ENCODE measurements at regions not wholly inside any gene's neighbourhood (a gene's known extent, or its start where the extent isn't known, plus 50 kb on each side); places are given as distances from the start of the nearest gene placed in this dataset.

DNA sequence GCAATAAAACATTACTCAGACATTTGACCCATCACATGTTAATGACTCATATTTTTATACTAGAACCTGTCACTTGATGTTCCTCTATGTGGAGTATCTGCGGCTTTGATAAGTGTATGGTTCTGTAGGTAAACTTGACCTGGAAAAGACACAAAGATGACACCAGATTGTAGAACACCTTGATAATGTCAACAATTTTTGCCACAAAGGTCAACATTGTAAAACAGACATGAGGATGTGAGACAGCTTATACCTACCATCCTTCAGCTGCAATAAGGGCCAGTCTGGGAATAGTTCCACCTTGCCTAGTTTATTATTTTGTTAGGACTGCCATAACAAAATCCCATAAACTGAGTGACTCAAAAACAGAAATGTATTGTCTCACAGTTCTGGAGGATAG lies 202.4 kb downstream of the LMBRD1 start:
- TF ChIP-seq MEF2A (IDR thresholded peaks at IDR 0.05; ENCODE audit: borderline replicate concordance, low read depth) (no peak), POLR2AphosphoS5 (IDR thresholded peaks at IDR 0.05; ENCODE audit: low read depth, low read length) (no peak), CHD2 (IDR thresholded peaks at IDR 0.05; ENCODE audit: low read length, partially characterized antibody) (no peak), GABPA (IDR thresholded peaks at IDR 0.05; ENCODE audit: low read depth) (no peak), SIN3A (IDR thresholded peaks at IDR 0.05; ENCODE audit: borderline replicate concordance, low read depth, low read length) (no peak), FOSL2 (IDR thresholded peaks at IDR 0.05; ENCODE audit: borderline replicate concordance, low read depth) (no peak), EP300 (IDR thresholded peaks at IDR 0.05; ENCODE audit: borderline replicate concordance in 1 of 2, low read depth in 1 of 2, low read length in 1 of 2) (no peak), TAF1 (IDR thresholded peaks at IDR 0.05; ENCODE audit: borderline replicate concordance, low read depth, low read length) (no peak), TCF12 (IDR thresholded peaks at IDR 0.05) (no peak), JUND (IDR thresholded peaks at IDR 0.05) (no peak)
- TF ChIP-seq, protein P1, sequence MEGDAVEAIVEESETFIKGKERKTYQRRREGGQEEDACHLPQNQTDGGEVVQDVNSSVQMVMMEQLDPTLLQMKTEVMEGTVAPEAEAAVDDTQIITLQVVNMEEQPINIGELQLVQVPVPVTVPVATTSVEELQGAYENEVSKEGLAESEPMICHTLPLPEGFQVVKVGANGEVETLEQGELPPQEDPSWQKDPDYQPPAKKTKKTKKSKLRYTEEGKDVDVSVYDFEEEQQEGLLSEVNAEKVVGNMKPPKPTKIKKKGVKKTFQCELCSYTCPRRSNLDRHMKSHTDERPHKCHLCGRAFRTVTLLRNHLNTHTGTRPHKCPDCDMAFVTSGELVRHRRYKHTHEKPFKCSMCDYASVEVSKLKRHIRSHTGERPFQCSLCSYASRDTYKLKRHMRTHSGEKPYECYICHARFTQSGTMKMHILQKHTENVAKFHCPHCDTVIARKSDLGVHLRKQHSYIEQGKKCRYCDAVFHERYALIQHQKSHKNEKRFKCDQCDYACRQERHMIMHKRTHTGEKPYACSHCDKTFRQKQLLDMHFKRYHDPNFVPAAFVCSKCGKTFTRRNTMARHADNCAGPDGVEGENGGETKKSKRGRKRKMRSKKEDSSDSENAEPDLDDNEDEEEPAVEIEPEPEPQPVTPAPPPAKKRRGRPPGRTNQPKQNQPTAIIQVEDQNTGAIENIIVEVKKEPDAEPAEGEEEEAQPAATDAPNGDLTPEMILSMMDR (IDR thresholded peaks at IDR 0.05) = no peak
- TF ChIP-seq, protein P2, sequence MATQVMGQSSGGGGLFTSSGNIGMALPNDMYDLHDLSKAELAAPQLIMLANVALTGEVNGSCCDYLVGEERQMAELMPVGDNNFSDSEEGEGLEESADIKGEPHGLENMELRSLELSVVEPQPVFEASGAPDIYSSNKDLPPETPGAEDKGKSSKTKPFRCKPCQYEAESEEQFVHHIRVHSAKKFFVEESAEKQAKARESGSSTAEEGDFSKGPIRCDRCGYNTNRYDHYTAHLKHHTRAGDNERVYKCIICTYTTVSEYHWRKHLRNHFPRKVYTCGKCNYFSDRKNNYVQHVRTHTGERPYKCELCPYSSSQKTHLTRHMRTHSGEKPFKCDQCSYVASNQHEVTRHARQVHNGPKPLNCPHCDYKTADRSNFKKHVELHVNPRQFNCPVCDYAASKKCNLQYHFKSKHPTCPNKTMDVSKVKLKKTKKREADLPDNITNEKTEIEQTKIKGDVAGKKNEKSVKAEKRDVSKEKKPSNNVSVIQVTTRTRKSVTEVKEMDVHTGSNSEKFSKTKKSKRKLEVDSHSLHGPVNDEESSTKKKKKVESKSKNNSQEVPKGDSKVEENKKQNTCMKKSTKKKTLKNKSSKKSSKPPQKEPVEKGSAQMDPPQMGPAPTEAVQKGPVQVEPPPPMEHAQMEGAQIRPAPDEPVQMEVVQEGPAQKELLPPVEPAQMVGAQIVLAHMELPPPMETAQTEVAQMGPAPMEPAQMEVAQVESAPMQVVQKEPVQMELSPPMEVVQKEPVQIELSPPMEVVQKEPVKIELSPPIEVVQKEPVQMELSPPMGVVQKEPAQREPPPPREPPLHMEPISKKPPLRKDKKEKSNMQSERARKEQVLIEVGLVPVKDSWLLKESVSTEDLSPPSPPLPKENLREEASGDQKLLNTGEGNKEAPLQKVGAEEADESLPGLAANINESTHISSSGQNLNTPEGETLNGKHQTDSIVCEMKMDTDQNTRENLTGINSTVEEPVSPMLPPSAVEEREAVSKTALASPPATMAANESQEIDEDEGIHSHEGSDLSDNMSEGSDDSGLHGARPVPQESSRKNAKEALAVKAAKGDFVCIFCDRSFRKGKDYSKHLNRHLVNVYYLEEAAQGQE (IDR thresholded peaks at IDR 0.05; ENCODE audit: low read depth, low read length) = no peak
- TF ChIP-seq, protein P3, sequence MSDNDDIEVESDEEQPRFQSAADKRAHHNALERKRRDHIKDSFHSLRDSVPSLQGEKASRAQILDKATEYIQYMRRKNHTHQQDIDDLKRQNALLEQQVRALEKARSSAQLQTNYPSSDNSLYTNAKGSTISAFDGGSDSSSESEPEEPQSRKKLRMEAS (IDR thresholded peaks at IDR 0.05; ENCODE audit: low read depth) = no peak
